NT2/D1 (cell line): ENCODE measurements at regions not wholly inside any gene's neighbourhood (a gene's known extent, or its start where the extent isn't known, plus 50 kb on each side); places are given as distances from the start of the nearest gene placed in this dataset.

Source experiments
- DNase-seq: peaks from one replicate; pipeline ENCODE4 v3.0.0-alpha.2; 2011; ENCODE audit warnings: low read depth, low spot score
- H3K27me3 ChIP-seq: 2 replicates; pipeline ENCODE4 v1.6.0; 2011; ENCODE audit warnings: mild to moderate bottlenecking; ENCODE audit not compliant: insufficient read length, insufficient read depth
- H3K36me3 ChIP-seq: 2 replicates; pipeline ENCODE4 v1.6.1; 2011; ENCODE audit warnings: mild to moderate bottlenecking, low read length, mixed read lengths; ENCODE audit not compliant: insufficient read depth, insufficient read length
- H3K4me1 ChIP-seq: 2 replicates; pipeline ENCODE4 v1.5.1; 2011; ENCODE audit not compliant: insufficient read depth, insufficient read length
- H3K4me3 ChIP-seq: 2 replicates; pipeline ENCODE4 v1.5.1; 2011; ENCODE audit warnings: low read depth; ENCODE audit not compliant: insufficient read length
- H3K9ac ChIP-seq: 2 replicates; pipeline ENCODE4 v1.6.0; 2011; ENCODE audit warnings: low read depth; ENCODE audit not compliant: insufficient read length
- H3K9me3 ChIP-seq: 2 replicates; pipeline ENCODE4 v1.5.1; 2011; ENCODE audit warnings: mild to moderate bottlenecking, low read length; ENCODE audit not compliant: insufficient read depth
- SUZ12 ChIP-seq: IDR thresholded peaks from 2 replicates; pipeline ENCODE4 v1.6.1; 2011; ENCODE audit not compliant: insufficient read length, insufficient read depth; ENCODE audit errors: extremely low read depth
- YY1 ChIP-seq: IDR thresholded peaks from 2 replicates; pipeline ENCODE4 v1.6.1; 2011; ENCODE audit not compliant: insufficient read length, insufficient read depth
- ZNF274 ChIP-seq: IDR thresholded peaks from 2 replicates; pipeline ENCODE4 v1.6.1; 2011; ENCODE audit warnings: mild to moderate bottlenecking, low read depth, low read length

DNA sequence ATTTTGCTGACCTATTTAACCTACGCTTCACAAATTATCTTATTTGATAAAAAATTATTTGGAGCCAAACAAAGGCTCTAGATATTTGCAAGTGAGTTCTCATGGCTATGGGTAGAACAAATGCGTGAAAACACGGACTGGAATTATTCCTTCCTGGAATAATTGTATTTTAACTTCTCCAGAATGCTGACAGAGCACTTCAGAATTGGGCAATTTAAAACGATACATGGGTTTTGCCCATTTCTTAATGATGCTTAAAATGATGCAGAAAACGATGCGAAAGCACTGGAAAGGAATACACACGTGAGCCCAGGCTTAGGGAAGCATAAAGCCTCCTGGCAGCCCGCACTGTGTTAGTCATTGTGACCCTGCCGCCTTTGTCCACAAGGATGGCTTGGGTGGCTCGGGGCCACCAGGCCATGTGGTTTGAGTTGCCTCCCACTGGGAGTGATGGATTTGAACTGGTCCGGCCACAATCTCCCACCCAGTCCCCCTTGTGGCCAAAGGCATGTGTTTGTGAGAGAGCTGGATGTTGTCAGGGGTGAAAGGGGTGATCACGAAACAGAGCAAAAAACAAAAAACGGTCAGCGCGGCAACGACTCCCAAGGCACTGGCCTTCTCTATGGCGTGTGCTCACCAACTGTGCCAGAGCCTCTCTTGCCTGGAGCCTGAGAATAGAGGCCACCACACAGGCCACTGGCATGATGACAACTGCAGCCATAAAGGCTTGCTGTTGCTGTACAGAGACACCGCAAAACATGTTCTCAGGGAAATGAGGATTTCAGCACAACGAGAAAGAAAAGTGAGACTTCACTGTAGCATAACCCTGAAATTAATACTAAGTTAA, 234.2 kb upstream of the ADAMTS16 start:
- Histone ChIP-seq H3K9me3 (no peaks in the 10 kb centered on the region), H3K4me1 (no peaks in the 10 kb centered on the region), H3K36me3 (no peaks in the 10 kb centered on the region), H3K9ac (no peak overlapping the region), H3K27me3 (no peaks in the 10 kb centered on the region), H3K4me3 (no peak overlapping the region)
- no peak for DNase-seq
- TF ChIP-seq ZNF274 (no peak), YY1 (no peak), SUZ12 (no peak)

DNA sequence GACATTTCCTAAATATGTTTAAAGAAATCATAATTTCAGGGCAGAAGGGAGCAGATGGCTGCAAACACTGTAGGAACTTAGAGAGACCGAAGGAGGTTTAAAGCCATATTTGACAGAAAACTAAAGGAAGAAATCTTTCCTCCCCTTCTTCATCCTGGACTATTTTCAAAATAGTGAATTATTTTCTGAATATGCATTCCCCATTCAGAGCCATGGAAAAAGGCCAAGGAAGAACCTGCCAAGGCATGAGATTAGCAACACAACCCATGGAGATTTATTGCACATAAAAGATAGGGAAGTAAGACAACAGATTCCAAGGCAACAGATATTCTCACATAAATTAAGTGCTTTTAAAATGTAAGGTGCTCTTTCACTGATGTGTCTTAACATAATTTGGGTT, 233.3 kb upstream of the ADAMTS16 start:
- no peak for DNase-seq
- H3K4me1 ChIP-seq = no peaks in the 10 kb centered on the region
- no peak overlapping the region for H3K4me3 ChIP-seq
- H3K9ac ChIP-seq = no peak overlapping the region
- no peaks in the 10 kb centered on the region for H3K27me3 ChIP-seq
- no peaks in the 10 kb centered on the region for H3K9me3 ChIP-seq
- TF ChIP-seq ZNF274 = no peak
- TF ChIP-seq YY1 = no peak
- no peak for TF ChIP-seq SUZ12
- no peaks in the 10 kb centered on the region for H3K36me3 ChIP-seq

DNA sequence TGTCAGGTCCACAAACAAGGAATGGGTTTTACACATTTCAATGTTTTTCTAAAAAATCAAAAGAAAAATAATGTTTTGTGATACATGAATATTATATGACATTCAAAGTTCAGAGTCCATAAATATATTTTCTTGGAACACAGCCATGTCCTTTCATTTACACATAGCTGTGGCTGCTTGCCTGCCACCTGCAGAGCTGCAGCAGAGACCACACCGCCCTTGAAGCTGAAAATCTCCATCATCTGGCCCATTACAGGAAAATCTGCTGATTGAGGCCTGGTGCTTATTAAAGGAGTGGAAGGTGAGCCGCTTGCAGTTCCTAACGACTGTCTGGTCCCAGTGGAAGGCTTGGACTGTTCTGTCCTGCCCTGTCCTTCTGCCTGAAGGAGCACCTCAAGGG, 232.6 kb upstream of the ADAMTS16 start:
- H3K9me3 ChIP-seq = no peaks in the 10 kb centered on the region
- TF ChIP-seq SUZ12 (no peak), ZNF274 (no peak), YY1 (no peak)
- no peak for DNase-seq
- H3K4me1 ChIP-seq = no peaks in the 10 kb centered on the region
- no peaks in the 10 kb centered on the region for H3K36me3 ChIP-seq
- no peaks in the 10 kb centered on the region for H3K27me3 ChIP-seq
- no peak overlapping the region for H3K9ac ChIP-seq
- H3K4me3 ChIP-seq = no peak overlapping the region

DNA sequence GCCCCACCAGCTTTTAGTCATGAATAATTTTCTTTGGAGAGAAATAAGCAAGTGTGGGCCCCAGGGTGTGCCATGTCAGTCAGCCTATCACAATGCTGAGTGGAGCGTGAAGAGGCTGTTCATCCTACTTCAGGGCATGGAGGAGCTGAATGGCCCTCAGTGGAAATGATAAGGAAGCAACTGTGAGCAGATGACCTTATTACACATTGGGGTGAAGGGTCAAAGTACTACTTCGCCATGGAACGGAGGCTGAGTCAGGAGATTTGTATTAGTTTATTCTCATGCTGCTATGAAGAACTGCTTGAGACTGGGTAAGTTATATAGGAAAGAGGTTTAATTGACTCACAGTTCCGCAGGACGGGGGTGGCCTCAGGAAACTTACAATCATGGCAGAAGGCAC, 231.0 kb upstream of the ADAMTS16 start:
- Histone ChIP-seq H3K4me1 (no peaks in the 10 kb centered on the region), H3K4me3 (no peak overlapping the region), H3K36me3 (no peaks in the 10 kb centered on the region), H3K9me3 (no peaks in the 10 kb centered on the region), H3K27me3 (no peaks in the 10 kb centered on the region), H3K9ac (no peak overlapping the region)
- no peak for DNase-seq
- no peak for TF ChIP-seq SUZ12
- no peak for TF ChIP-seq ZNF274
- TF ChIP-seq YY1 = no peak

DNA sequence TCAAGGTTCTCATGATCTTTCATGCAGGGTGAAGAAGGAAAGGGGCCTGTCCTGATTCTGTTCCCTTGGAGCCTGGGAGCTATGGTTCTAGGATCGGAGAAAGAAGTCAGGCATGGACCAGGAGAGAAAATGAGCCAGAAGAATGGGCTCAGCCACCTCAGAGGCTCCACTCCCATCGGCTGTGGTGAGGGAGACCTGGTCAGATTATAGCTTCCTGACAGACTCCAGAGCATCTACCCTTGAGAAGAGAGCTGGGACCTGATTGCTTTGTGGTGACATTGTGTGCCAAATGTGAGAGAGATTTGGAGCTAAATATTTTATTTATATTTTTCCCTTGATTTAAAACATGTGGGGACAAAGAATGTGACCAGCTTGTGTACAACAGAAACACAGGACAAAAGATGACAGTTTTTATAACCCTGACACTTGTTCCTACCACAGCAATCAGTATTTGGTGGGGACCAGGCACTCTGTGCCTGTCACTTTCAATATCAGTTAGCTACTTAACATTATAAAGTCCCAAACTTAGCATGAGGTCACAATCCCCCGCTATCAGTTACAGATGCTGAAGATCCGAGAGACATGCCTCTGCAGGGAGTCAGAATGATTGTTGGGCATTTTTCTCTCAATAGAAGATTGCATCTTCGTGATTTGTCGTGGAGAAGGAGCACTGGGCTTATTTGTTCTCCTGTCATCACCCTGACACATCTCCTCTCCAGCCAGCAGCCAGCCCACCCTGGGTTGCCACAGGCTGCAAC, 228.3 kb upstream of the ADAMTS16 start:
- H3K27me3 ChIP-seq = no peaks in the 10 kb centered on the region
- DNase-seq = no peak

DNA sequence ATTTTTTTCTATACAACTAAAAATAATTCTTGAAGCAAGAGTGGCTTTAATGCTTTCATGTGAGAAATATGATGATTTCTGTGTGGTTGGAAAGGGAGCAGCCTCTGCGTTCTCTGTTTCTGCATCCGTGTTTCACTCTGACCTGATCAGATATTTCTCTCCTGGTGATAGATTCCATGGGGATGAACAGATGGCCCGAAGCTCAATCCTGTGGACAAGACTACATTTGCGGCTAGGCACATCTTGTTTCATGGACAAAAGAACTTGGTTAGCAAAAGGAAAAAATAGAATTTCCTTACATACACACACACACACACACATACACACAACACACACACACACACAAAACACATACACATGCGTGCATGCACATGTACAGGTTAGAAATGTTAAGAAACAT, 218.2 kb upstream of the ADAMTS16 start:
- TF ChIP-seq YY1 = no peak
- TF ChIP-seq ZNF274 = no peak
- no peak for TF ChIP-seq SUZ12
- H3K27me3 ChIP-seq = no peaks in the 10 kb centered on the region

More for the DNA sequence above, 228.3 kb upstream of the ADAMTS16 start:
- H3K9me3 ChIP-seq = no peaks in the 10 kb centered on the region
- no peaks in the 10 kb centered on the region for H3K36me3 ChIP-seq
- no peak overlapping the region for H3K9ac ChIP-seq
- no peaks in the 10 kb centered on the region for H3K4me1 ChIP-seq
- TF ChIP-seq YY1 = no peak
- TF ChIP-seq ZNF274 = no peak
- TF ChIP-seq SUZ12 = no peak
- no peak overlapping the region for H3K4me3 ChIP-seq

DNA sequence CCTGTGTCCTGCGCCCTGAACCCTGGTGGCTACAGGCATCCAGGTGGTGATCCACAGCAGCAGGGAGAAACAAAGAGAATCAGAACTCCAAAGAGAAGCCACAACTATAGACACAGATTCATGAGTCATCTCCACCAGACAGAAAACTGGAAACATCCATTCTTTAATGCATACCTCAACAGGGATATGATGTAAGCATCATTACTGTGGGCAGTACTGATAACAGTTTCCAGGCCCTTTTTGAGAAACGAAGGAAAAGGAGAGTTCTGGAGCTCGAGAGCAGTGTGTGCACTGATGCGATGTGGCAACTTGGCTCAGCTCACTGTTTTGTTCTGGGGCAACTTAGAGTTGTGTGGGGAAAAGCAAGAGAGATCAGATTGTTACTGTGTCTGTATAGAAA, 215.6 kb upstream of the ADAMTS16 start:
- Histone ChIP-seq H3K4me1 (no peaks in the 10 kb centered on the region), H3K27me3 (no peaks in the 10 kb centered on the region), H3K36me3 (no peaks in the 10 kb centered on the region), H3K9ac (no peak overlapping the region), H3K4me3 (no peak overlapping the region), H3K9me3 (no peaks in the 10 kb centered on the region)
- DNase-seq = no peak
- TF ChIP-seq YY1 (no peak), SUZ12 (no peak), ZNF274 (no peak)

More for the DNA sequence above, 218.2 kb upstream of the ADAMTS16 start:
- Histone ChIP-seq H3K4me3 (no peak overlapping the region), H3K36me3 (no peaks in the 10 kb centered on the region), H3K9me3 (no peaks in the 10 kb centered on the region), H3K4me1 (no peaks in the 10 kb centered on the region), H3K9ac (no peak overlapping the region)
- DNase-seq = no peak
